Esophagus squamous epithelium (tissue), 5 donors: ENCODE measurements at regions not wholly inside any gene's neighbourhood (a gene's known extent, or its start where the extent isn't known, plus 50 kb on each side); places are given as distances from the start of the nearest gene placed in this dataset.

ENCODE experiments used
- DNase-seq: peaks from one replicate; lab custom pipeline; 2025; lab: John Stamatoyannopoulos, UW
- H3K27ac ChIP-seq, 4 donors: fragments of 200-600 bp; sonication (generic); one replicate each; pipeline ENCODE4 v1.5.1; 2016 to 2019; ENCODE audit warnings: mild to moderate bottlenecking in 1 of 4
- H3K27me3 ChIP-seq, 4 donors: fragments of 200-600 bp; sonication (generic); 1 replicate in 3 of 4; 2 replicates in 1 of 4; pipeline versions ENCODE4 v1.5.1 to v1.6.0; 2017 to 2021; ENCODE audit warnings: antibody characterized with exemption in 1 of 4
- H3K36me3 ChIP-seq, 3 donors: fragments of 200-600 bp; sonication (generic); one replicate each; pipeline ENCODE4 v1.5.1; 2016 to 2019
- H3K4me1 ChIP-seq, 3 donors: fragments of 200-600 bp; sonication (generic); one replicate each; pipeline ENCODE4 v1.5.1; 2017 to 2019
- H3K4me3 ChIP-seq, 4 donors: fragments of 200-600 bp; sonication (generic); 1 replicate in 3 of 4; 2 replicates in 1 of 4; pipeline ENCODE4 v1.5.1; 2016 to 2019; ENCODE audit warnings: mild to moderate bottlenecking in 2 of 4, moderate library complexity in 1 of 4
- H3K9me3 ChIP-seq, 3 donors: fragments of 200-600 bp; sonication (generic); one replicate each; pipeline ENCODE4 v1.5.1; 2016 to 2019
- POLR2A ChIP-seq, 4 donors: fragments of 450-650 bp; IDR thresholded peaks; one replicate each; pipeline ENCODE4 v1.6.1; 2017; ENCODE audit warnings: antibody characterized with exemption in 4 of 4, mild to moderate bottlenecking in 4 of 4, moderate library complexity in 3 of 4
- WGBS, 2 donors: methylation state at CpG; one replicate each; pipeline ENCODE4 v1.1.5; 2018; 5-methylcytosine and 5-hydroxymethylcytosine counted together
- intact Hi-C: fragments of 100-400 bp; cut with DNase I; formaldehyde crosslinking; loops from one replicate; pipeline ENCODE4 v1.15.0; 2022
- TF ChIP-seq, protein P1 (sequence below), 6 experiments: fragments of 450-650 bp in 4 of 6; fragments of 200-600 bp in 2 of 6; sonication (generic) in 2 of 6; IDR thresholded peaks; one replicate each; pipeline ENCODE4 v1.5.1; 2016 to 2019; ENCODE audit warnings: antibody characterized with exemption in 6 of 6, mild to moderate bottlenecking in 4 of 6, moderate library complexity in 4 of 6
- donor health status: DM: yes; HTN: yes; CAD: no.

DNA sequence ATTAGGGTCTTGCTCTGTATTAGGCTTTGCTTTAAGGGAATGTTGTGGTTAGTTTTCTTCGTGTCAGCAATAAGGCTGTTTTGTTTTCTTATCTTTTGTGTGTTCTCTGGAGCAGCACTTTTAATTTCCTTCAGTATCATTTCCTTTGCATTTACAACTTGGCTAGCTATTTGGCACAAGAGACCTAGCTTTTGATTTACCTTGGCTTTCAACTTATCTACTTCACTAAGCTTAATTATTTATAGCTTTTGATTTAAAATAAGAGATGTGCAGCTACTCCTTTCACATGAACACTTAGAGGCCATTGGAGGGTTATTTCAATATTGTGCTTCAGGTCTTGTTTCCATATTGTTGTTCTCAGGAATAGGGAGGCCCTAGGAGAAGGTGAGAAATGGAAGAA lies 68.2 kb downstream of the FAT4 start:
- TF ChIP-seq POLR2A (IDR thresholded peaks at IDR 0.05), result no peak
- TF ChIP-seq, protein P1, sequence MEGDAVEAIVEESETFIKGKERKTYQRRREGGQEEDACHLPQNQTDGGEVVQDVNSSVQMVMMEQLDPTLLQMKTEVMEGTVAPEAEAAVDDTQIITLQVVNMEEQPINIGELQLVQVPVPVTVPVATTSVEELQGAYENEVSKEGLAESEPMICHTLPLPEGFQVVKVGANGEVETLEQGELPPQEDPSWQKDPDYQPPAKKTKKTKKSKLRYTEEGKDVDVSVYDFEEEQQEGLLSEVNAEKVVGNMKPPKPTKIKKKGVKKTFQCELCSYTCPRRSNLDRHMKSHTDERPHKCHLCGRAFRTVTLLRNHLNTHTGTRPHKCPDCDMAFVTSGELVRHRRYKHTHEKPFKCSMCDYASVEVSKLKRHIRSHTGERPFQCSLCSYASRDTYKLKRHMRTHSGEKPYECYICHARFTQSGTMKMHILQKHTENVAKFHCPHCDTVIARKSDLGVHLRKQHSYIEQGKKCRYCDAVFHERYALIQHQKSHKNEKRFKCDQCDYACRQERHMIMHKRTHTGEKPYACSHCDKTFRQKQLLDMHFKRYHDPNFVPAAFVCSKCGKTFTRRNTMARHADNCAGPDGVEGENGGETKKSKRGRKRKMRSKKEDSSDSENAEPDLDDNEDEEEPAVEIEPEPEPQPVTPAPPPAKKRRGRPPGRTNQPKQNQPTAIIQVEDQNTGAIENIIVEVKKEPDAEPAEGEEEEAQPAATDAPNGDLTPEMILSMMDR (IDR thresholded peaks at IDR 0.05), result no peak
- no peaks in the 10 kb centered on the region for H3K9me3 ChIP-seq
- intact Hi-C loops, result no loop called here
- H3K36me3 ChIP-seq, result no peaks in the 10 kb centered on the region
- H3K27me3 ChIP-seq, result no peaks in the 10 kb centered on the region
- H3K27ac ChIP-seq, result no peak overlapping the region
- H3K4me3 ChIP-seq, result no peak overlapping the region
- WGBS, 2 donors, result 24 to 31% methylated on average over 1 of the region's 1 CpG
- no peak for DNase-seq
- H3K4me1 ChIP-seq, result no peaks in the 10 kb centered on the region

- intact Hi-C loops, result no loop called here
- Histone ChIP-seq H3K27me3 (no peaks in the 10 kb centered on the region), H3K36me3 (no peaks in the 10 kb centered on the region), H3K27ac (peak overlapping the region in 2 of 4 donors; percentile 7 to 25), H3K4me1 (peaks cover 0 to 21% (median 4%) of the 10 kb centered on the region in 3 donors), H3K9me3 (no peaks in the 10 kb centered on the region), H3K4me3 (no peak overlapping the region)
- DNase-seq, result no peak
- no peak for TF ChIP-seq POLR2A (IDR thresholded peaks at IDR 0.05)
- TF ChIP-seq, protein P1 (IDR thresholded peaks at IDR 0.05), result no peak
Observed at GRCh38 chr4:125387770-125388169, 73.0 kb downstream of the FAT4 start.

- no peak for TF ChIP-seq POLR2A (IDR thresholded peaks at IDR 0.05)
- TF ChIP-seq, protein P1 (IDR thresholded peaks at IDR 0.05), result no peak
- peak overlapping the region in 3 of 4 donors; percentile 28 to 72 (median 71) for H3K27ac ChIP-seq
- H3K4me3 ChIP-seq, result no peak overlapping the region
- DNase-seq, result no peak
- no peaks in the 10 kb centered on the region for H3K36me3 ChIP-seq
- WGBS, 2 donors, result 22 to 31% methylated on average over 1 of the region's 1 CpG
- no peaks in the 10 kb centered on the region for H3K27me3 ChIP-seq
- peaks cover 0 to 21% (median 4%) of the 10 kb centered on the region in 3 donors for H3K4me1 ChIP-seq
- H3K9me3 ChIP-seq, result no peaks in the 10 kb centered on the region
- intact Hi-C loops, result no loop called here
Observed at GRCh38 chr4:125388613-125389012, 73.9 kb downstream of the FAT4 start.

GRCh38 chr4:125389713-125390112 lies 75.0 kb downstream of the FAT4 start:
- Histone ChIP-seq H3K9me3 (no peaks in the 10 kb centered on the region), H3K4me1 (peaks cover 0 to 21% (median 4%) of the 10 kb centered on the region in 3 donors), H3K27ac (peak overlapping the region; percentile 17 to 72 (median 72)), H3K4me3 (peak overlapping the region in 1 of 4 donors; percentile 17), H3K36me3 (no peaks in the 10 kb centered on the region), H3K27me3 (no peaks in the 10 kb centered on the region)
- intact Hi-C loops, result no loop called here
- WGBS, 2 donors, result 9 to 14% methylated on average over 3 of the region's 3 CpGs
- DNase-seq, result no peak
- TF ChIP-seq POLR2A (IDR thresholded peaks at IDR 0.05), result no peak
- TF ChIP-seq, protein P1 (IDR thresholded peaks at IDR 0.05), result no peak

- intact Hi-C loops, result no loop called here
- Histone ChIP-seq H3K27me3 (no peaks in the 10 kb centered on the region), H3K36me3 (no peaks in the 10 kb centered on the region), H3K4me1 (peaks cover 0 to 21% (median 4%) of the 10 kb centered on the region in 3 donors), H3K4me3 (peak overlapping the region in 1 of 4 donors; percentile 17), H3K9me3 (no peaks in the 10 kb centered on the region), H3K27ac (peak overlapping the region; percentile 17 to 72 (median 72))
- no peak for TF ChIP-seq POLR2A (IDR thresholded peaks at IDR 0.05)
- TF ChIP-seq, protein P1 (IDR thresholded peaks at IDR 0.05), result no peak
- 50 to 58% methylated on average over 4 of the region's 4 CpGs for WGBS, 2 donors
- DNase-seq, result no peak
Observed at GRCh38 chr4:125390126-125390525, 75.4 kb downstream of the FAT4 start.
